OCI-LY3 (cell line): ENCODE measurements at regions not wholly inside any gene's neighbourhood (a gene's known extent, or its start where the extent isn't known, plus 50 kb on each side); places are given as distances from the start of the nearest gene placed in this dataset.
"Not testable (repeated sequence)": the region's sequence is repeated elsewhere in the genome, so short reads cannot be mapped to it uniquely, and the experiment has no call there.

Experiments used
- H2AFZ ChIP-seq: fragments of 200-600, 300-600 bp; shearing (Covaris generic); 2 replicates; pipeline ENCODE4 v1.6.0; 2014; ENCODE audit warnings: antibody characterized with exemption, low read depth, low read length
- H3K27ac ChIP-seq: fragments of 200-600, 300-600 bp; sonication (generic); 2 replicates; pipeline ENCODE4 v1.5.1; 2014; ENCODE audit warnings: mild to moderate bottlenecking, low read length, moderate library complexity, mixed read lengths
- H3K27me3 ChIP-seq: fragments of 200-600, 300-600 bp; sonication (generic); 2 replicates; pipeline ENCODE4 v1.6.1; 2014; ENCODE audit warnings: low read depth, low read length, mixed read lengths
- H3K36me3 ChIP-seq: fragments of 200-600, 300-600 bp; sonication (generic); replicated peaks from 2 replicates; pipeline ENCODE3; 2014; ENCODE audit warnings: low read depth, low read length, mixed read lengths
- H3K4me1 ChIP-seq: fragments of 300-600, 200-600 bp; sonication (generic); 2 replicates; pipeline ENCODE4 v1.6.1; 2014; ENCODE audit warnings: low read length, mixed read lengths
- H3K4me2 ChIP-seq: fragments of 200-600, 300-600 bp; sonication (generic); 2 replicates; pipeline ENCODE4 v1.6.1; 2014; ENCODE audit warnings: low read length, mixed read lengths
- H3K4me3 ChIP-seq: fragments of 300-600, 200-600 bp; sonication (generic); 2 replicates; pipeline ENCODE4 v1.5.1; 2014; ENCODE audit warnings: antibody characterized with exemption, mild to moderate bottlenecking, low read length, moderate library complexity
- H3K79me2 ChIP-seq: fragments of 300-600, 200-600 bp; shearing (Covaris generic); 2 replicates; pipeline ENCODE4 v1.6.1; 2014; ENCODE audit warnings: mild to moderate bottlenecking, low read length, mixed read lengths
- H3K9ac ChIP-seq: fragments of 300-600, 200-600 bp; shearing (Covaris generic); 2 replicates; pipeline ENCODE4 v1.6.0; 2014; ENCODE audit warnings: mild to moderate bottlenecking, low read length, moderate library complexity
- H3K9me3 ChIP-seq: fragments of 200-600, 300-600 bp; shearing (Covaris generic); 2 replicates; pipeline ENCODE4 v1.6.1; 2014; ENCODE audit warnings: low read length, mixed read lengths; ENCODE audit not compliant: insufficient read depth
- H4K20me1 ChIP-seq: fragments of 200-600, 300-600 bp; sonication (generic); 2 replicates; pipeline ENCODE4 v1.6.1; 2016; ENCODE audit warnings: low read length, mixed read lengths; ENCODE audit not compliant: insufficient read depth
- CTCF ChIP-seq: fragments of 200-600, 300-600 bp; sonication (generic); IDR thresholded peaks from 2 replicates; pipeline ENCODE4 v1.5.1; 2014; ENCODE audit warnings: antibody characterized with exemption, low read length, low read depth
- EZH2phosphoT487 ChIP-seq: fragments of 200-600 bp; shearing (Covaris generic); IDR thresholded peaks from 2 replicates; pipeline ENCODE4 v1.6.1; 2018; ENCODE audit warnings: antibody characterized with exemption, mixed run types, low read depth

- TF ChIP-seq CTCF (no peak), EZH2phosphoT487 (no peak)
These were observed 92.7 kb downstream of the ZNF737 start for GRCh38 chr19:20472854-20473253.

GRCh38 chr19:20471431-20471830 is 94.2 kb downstream of the ZNF737 start:
- H3K27me3 ChIP-seq = no peaks in the 10 kb centered on the region
- no peak overlapping the region for H2AFZ ChIP-seq
- no peak overlapping the region for H3K4me3 ChIP-seq
- TF ChIP-seq EZH2phosphoT487 (no peak), CTCF (no peak)
- H3K79me2 ChIP-seq = no peaks in the 10 kb centered on the region
- no peak overlapping the region for H3K4me2 ChIP-seq
- H3K9me3 ChIP-seq = no peaks in the 10 kb centered on the region
- no peaks in the 10 kb centered on the region for H3K4me1 ChIP-seq
- no peaks in the 10 kb centered on the region for H3K36me3 ChIP-seq
- no peak overlapping the region for H3K9ac ChIP-seq
- H3K27ac ChIP-seq = no peak overlapping the region
- no peaks in the 10 kb centered on the region for H4K20me1 ChIP-seq

More at GRCh38 chr19:20472854-20473253, 92.7 kb downstream of the ZNF737 start:
- H2AFZ ChIP-seq = no peak overlapping the region
- no peaks in the 10 kb centered on the region for H3K27me3 ChIP-seq
- 0 out of 2 replicates have a peak, but pooled peaks cover 5% of the 10 kb centered on the region for H3K9me3 ChIP-seq
- H3K36me3 ChIP-seq = no peaks in the 10 kb centered on the region
- H3K4me3 ChIP-seq = no peak overlapping the region
- no peaks in the 10 kb centered on the region for H3K79me2 ChIP-seq
- no peaks in the 10 kb centered on the region for H4K20me1 ChIP-seq
- H3K9ac ChIP-seq = no peak overlapping the region
- H3K27ac ChIP-seq = no peak overlapping the region
- no peaks in the 10 kb centered on the region for H3K4me1 ChIP-seq
- no peak overlapping the region for H3K4me2 ChIP-seq

GRCh38 chr19:20470345-20471135 is 95.0 kb downstream of the ZNF737 start:
- no peaks in the 10 kb centered on the region for H3K27me3 ChIP-seq
- H3K4me3 ChIP-seq = no peak overlapping the region
- no peaks in the 10 kb centered on the region for H3K4me1 ChIP-seq
- H4K20me1 ChIP-seq = no peaks in the 10 kb centered on the region
- H3K36me3 ChIP-seq = no peaks in the 10 kb centered on the region
- no peaks in the 10 kb centered on the region for H3K9me3 ChIP-seq
- no peak overlapping the region for H3K9ac ChIP-seq
- H3K79me2 ChIP-seq = no peaks in the 10 kb centered on the region
- no peak overlapping the region for H2AFZ ChIP-seq
- TF ChIP-seq CTCF (no peak), EZH2phosphoT487 (no peak)
- H3K4me2 ChIP-seq = no peak overlapping the region
- no peak overlapping the region for H3K27ac ChIP-seq

- not testable (repeated sequence) for H3K4me2 ChIP-seq, H3K9me3 ChIP-seq, H3K36me3 ChIP-seq, H3K4me3 ChIP-seq, H4K20me1 ChIP-seq, H3K27me3 ChIP-seq, H2AFZ ChIP-seq, H3K4me1 ChIP-seq, H3K27ac ChIP-seq, H3K9ac ChIP-seq, H3K79me2 ChIP-seq
These were observed 99.0 kb downstream of the ZNF737 start for GRCh38 chr19:20466638-20466990.

GRCh38 chr19:20465922-20466637 is 99.5 kb downstream of the ZNF737 start:
- H3K79me2 ChIP-seq, H3K27me3 ChIP-seq, H3K9me3 ChIP-seq, H3K9ac ChIP-seq, H2AFZ ChIP-seq, H3K4me3 ChIP-seq, H3K4me1 ChIP-seq, H3K36me3 ChIP-seq, H3K27ac ChIP-seq, H4K20me1 ChIP-seq, H3K4me2 ChIP-seq: not testable (repeated sequence)
